ENCODE measurements at regions not wholly inside any gene's neighbourhood (a gene's known extent, or its start where the extent isn't known, plus 50 kb on each side); places are given as distances from the start of the nearest gene placed in this dataset.

GRCh38 chr4:24144381-24144780, 254.5 kb upstream of the PPARGC1A start:
- no peaks in the 10 kb centered on the region for H3K36me3 ChIP-seq
- no peaks in the 10 kb centered on the region for H3K4me1 ChIP-seq (ENCODE audit: insufficient read depth)
- no peaks in the 10 kb centered on the region for H3K27me3 ChIP-seq
- no peaks in the 10 kb centered on the region for H3K9me3 ChIP-seq
- TF ChIP-seq CTCF (IDR thresholded peaks at IDR 0.05) = no peak
- no peak for TF ChIP-seq EP300 (IDR thresholded peaks at IDR 0.05)
- WGBS, 3 donors = 61 to 65% (median 61%) methylated on average over 5 of the region's 5 CpGs
- intact Hi-C loops (cut with DNase I) = no loop called here
- no peak for DNase-seq
- no peak overlapping the region for H3K27ac ChIP-seq
- H3K4me3 ChIP-seq = no peak overlapping the region

- H3K27me3 ChIP-seq = no peaks in the 10 kb centered on the region
- no peaks in the 10 kb centered on the region for H3K36me3 ChIP-seq
- H3K4me1 ChIP-seq (ENCODE audit: insufficient read depth) = no peaks in the 10 kb centered on the region
- intact Hi-C loops (cut with DNase I) = no loop called here
- H3K27ac ChIP-seq = no peak overlapping the region
- TF ChIP-seq POLR2A (IDR thresholded peaks at IDR 0.05) = no peak
- TF ChIP-seq CTCF (IDR thresholded peaks at IDR 0.05) = no peak
- no peak for TF ChIP-seq EP300 (IDR thresholded peaks at IDR 0.05)
- H3K4me3 ChIP-seq = no peak overlapping the region
- H3K9me3 ChIP-seq = no peaks in the 10 kb centered on the region
- 75 to 82% (median 75%) methylated on average over 3 of the region's 3 CpGs for WGBS, 3 donors
- DNase-seq = no peak
Observed at GRCh38 chr4:24143741-24144140, 253.9 kb upstream of the PPARGC1A start.

- TF ChIP-seq POLR2A (IDR thresholded peaks at IDR 0.05) (no peak), EP300 (IDR thresholded peaks at IDR 0.05) (no peak), CTCF (IDR thresholded peaks at IDR 0.05) (no peak)
- H3K36me3 ChIP-seq = no peaks in the 10 kb centered on the region
- DNase-seq = no peak
- H3K9me3 ChIP-seq = no peaks in the 10 kb centered on the region
- intact Hi-C loops (cut with DNase I) = no loop called here
- H3K27me3 ChIP-seq = no peaks in the 10 kb centered on the region
- no peak overlapping the region for H3K27ac ChIP-seq
- no peaks in the 10 kb centered on the region for H3K4me1 ChIP-seq (ENCODE audit: insufficient read depth)
- no peak overlapping the region for H3K4me3 ChIP-seq
- WGBS, 3 donors = 72 to 79% (median 72%) methylated on average over 3 of the region's 3 CpGs
Observed at GRCh38 chr4:24141836-24142235, 252.0 kb upstream of the PPARGC1A start.

GRCh38 chr4:24140892-24141291, 251.0 kb upstream of the PPARGC1A start:
- TF ChIP-seq EP300 (IDR thresholded peaks at IDR 0.05) (no peak), CTCF (IDR thresholded peaks at IDR 0.05) (no peak), POLR2A (IDR thresholded peaks at IDR 0.05) (no peak)
- Histone ChIP-seq H3K4me1 (ENCODE audit: insufficient read depth) (no peaks in the 10 kb centered on the region), H3K36me3 (no peaks in the 10 kb centered on the region), H3K27ac (no peak overlapping the region), H3K4me3 (no peak overlapping the region), H3K27me3 (no peaks in the 10 kb centered on the region), H3K9me3 (no peaks in the 10 kb centered on the region)
- 62 to 75% (median 74%) methylated on average over 3 of the region's 3 CpGs for WGBS, 3 donors
- DNase-seq = no peak
- intact Hi-C loops (cut with DNase I) = no loop called here

All from ovary (tissue), 7 donors.